Loucy (cell line): ENCODE measurements at regions not wholly inside any gene's neighbourhood (a gene's known extent, or its start where the extent isn't known, plus 50 kb on each side); places are given as distances from the start of the nearest gene placed in this dataset.

Source experiments
- H2AFZ ChIP-seq: fragments of 200-600 bp; sonication (generic); 2 replicates; pipeline ENCODE4 v1.6.0; 2016; ENCODE audit warnings: antibody characterized with exemption, mild to moderate bottlenecking, low read length, moderate library complexity
- H3F3A ChIP-seq: fragments of 200-600 bp; 2 replicates; pipeline ENCODE4 v1.6.0; 2016; ENCODE audit warnings: antibody characterized with exemption, low read depth, mild to moderate bottlenecking
- H3K27me3 ChIP-seq: fragments of 200-600 bp; sonication (generic); 2 replicates; pipeline ENCODE4 v1.6.1; 2014; ENCODE audit warnings: low read length, mild to moderate bottlenecking; ENCODE audit not compliant: insufficient read depth, poor library complexity, severe bottlenecking
- H3K36me3 ChIP-seq: fragments of 200-600 bp; sonication (generic); 2 replicates; pipeline ENCODE4 v1.6.1; 2016; ENCODE audit warnings: low read length; ENCODE audit not compliant: insufficient read depth
- H3K4me1 ChIP-seq: fragments of 200-600 bp; sonication (generic); 2 replicates; pipeline ENCODE4 v1.5.1; 2014; ENCODE audit warnings: low read length, mild to moderate bottlenecking; ENCODE audit not compliant: insufficient read depth, poor library complexity, severe bottlenecking
- H3K4me2 ChIP-seq: fragments of 200-600 bp; sonication (generic); 2 replicates; pipeline ENCODE4 v1.6.0; 2014; ENCODE audit warnings: antibody characterized with exemption, low read length, low read depth, mild to moderate bottlenecking; ENCODE audit not compliant: poor library complexity, severe bottlenecking
- H3K4me3 ChIP-seq: fragments of 200-600 bp; sonication (generic); 2 replicates; pipeline ENCODE4 v1.5.1; 2014; ENCODE audit warnings: low read length, mild to moderate bottlenecking, mixed read lengths; ENCODE audit not compliant: poor library complexity, severe bottlenecking
- H3K79me2 ChIP-seq: fragments of 200-600 bp; sonication (generic); 2 replicates; pipeline ENCODE4 v1.6.1; 2014; ENCODE audit warnings: low read length; ENCODE audit not compliant: insufficient read depth
- H3K9ac ChIP-seq: fragments of 200-600 bp; sonication (generic); 2 replicates; pipeline ENCODE4 v1.6.0; 2014; ENCODE audit warnings: mild to moderate bottlenecking, low read depth, low read length, moderate library complexity; ENCODE audit not compliant: poor library complexity, severe bottlenecking
- H3K9me2 ChIP-seq: fragments of 200-600 bp; sonication (generic); replicated peaks from 2 replicates; pipeline ENCODE4 v1.6.1; 2016; ENCODE audit warnings: low read depth, low read length, mixed read lengths
- H3K9me3 ChIP-seq: fragments of 200-600 bp; sonication (generic); 2 replicates; pipeline ENCODE4 v1.6.1; 2014; ENCODE audit warnings: mild to moderate bottlenecking, antibody characterized with exemption, low read length, low read depth; ENCODE audit not compliant: insufficient read depth
- H4K20me1 ChIP-seq: fragments of 200-600 bp; sonication (generic); 2 replicates; pipeline ENCODE4 v1.6.0; 2014; ENCODE audit warnings: antibody characterized with exemption, low read length, mild to moderate bottlenecking; ENCODE audit not compliant: insufficient read depth, poor library complexity, severe bottlenecking
- EZH2phosphoT487 ChIP-seq: fragments of 200-600 bp; IDR thresholded peaks from 2 replicates; pipeline ENCODE4 v1.6.1; 2018; ENCODE audit warnings: antibody characterized with exemption, mild to moderate bottlenecking, moderate library complexity, borderline replicate concordance
- TF ChIP-seq, protein P1 (sequence below): fragments of 200-600 bp; sonication (generic); conservative IDR thresholded peaks from 2 replicates; pipeline ENCODE4 v1.5.1; 2014; ENCODE audit warnings: mild to moderate bottlenecking, antibody characterized with exemption, low read length

DNA sequence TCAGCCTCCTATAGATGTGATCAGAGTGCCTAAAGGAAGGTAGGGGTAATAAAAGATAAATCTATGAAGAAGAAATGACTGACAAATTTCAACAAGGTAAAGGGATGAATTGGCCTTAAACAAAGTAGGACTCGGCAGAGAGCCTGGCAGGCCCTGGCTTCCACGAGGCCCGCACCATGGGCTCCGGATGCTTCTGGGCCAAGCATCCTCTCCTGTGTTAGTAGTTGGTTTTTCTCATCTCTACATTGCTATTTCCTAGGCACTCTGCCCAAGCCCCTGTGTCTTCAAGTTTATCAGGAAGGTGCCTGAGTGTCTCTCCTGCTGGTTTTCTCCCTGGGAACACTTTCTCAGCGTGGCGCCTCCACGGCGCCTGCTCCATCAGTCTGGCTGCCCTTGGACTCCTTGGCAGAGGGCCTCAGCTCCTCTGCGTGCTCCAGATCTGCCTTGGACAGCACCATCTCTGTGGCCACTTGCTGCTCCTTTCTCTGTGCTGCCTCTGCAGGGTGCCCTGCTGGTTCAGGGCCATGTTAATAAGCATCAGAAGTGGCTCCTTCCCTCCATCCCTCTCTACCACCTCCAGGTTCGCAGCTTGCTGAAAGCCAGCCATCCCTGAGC, 413.3 kb upstream of the DPP6 start:
- no peaks in the 10 kb centered on the region for H4K20me1 ChIP-seq
- H3K9me2 ChIP-seq: no peaks in the 10 kb centered on the region
- no peaks in the 10 kb centered on the region for H3F3A ChIP-seq
- no peaks in the 10 kb centered on the region for H3K79me2 ChIP-seq
- no peaks in the 10 kb centered on the region for H3K4me1 ChIP-seq
- H3K9ac ChIP-seq: no peak overlapping the region
- H3K27me3 ChIP-seq: no peaks in the 10 kb centered on the region
- H3K9me3 ChIP-seq: peaks cover 2% of the 10 kb centered on the region; the same call in 1 of the 2 replicates
- no peak for TF ChIP-seq EZH2phosphoT487
- TF ChIP-seq, protein P1, sequence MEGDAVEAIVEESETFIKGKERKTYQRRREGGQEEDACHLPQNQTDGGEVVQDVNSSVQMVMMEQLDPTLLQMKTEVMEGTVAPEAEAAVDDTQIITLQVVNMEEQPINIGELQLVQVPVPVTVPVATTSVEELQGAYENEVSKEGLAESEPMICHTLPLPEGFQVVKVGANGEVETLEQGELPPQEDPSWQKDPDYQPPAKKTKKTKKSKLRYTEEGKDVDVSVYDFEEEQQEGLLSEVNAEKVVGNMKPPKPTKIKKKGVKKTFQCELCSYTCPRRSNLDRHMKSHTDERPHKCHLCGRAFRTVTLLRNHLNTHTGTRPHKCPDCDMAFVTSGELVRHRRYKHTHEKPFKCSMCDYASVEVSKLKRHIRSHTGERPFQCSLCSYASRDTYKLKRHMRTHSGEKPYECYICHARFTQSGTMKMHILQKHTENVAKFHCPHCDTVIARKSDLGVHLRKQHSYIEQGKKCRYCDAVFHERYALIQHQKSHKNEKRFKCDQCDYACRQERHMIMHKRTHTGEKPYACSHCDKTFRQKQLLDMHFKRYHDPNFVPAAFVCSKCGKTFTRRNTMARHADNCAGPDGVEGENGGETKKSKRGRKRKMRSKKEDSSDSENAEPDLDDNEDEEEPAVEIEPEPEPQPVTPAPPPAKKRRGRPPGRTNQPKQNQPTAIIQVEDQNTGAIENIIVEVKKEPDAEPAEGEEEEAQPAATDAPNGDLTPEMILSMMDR: no peak
- no peak overlapping the region for H3K4me3 ChIP-seq
- H3K36me3 ChIP-seq: no peaks in the 10 kb centered on the region
- no peak overlapping the region for H2AFZ ChIP-seq
- H3K4me2 ChIP-seq: no peak overlapping the region

DNA sequence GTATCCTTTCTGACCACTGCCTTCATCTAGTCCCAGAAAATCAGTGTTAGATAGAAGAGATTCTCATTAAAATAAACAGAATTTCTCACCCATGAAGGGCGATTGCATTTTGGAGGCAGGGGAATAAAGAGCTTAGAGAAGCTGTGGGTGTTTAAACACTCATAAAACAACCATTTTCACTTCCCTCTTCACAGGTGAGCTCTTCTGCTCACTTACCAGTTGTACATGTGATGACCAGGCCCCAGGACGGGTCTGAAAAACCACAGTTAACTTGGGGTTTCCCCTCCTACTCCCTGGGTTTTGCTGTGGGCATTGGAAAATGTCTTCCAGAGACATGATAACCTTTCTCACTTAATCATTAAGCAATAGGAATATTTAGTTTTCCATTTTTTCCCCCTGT, 411.6 kb upstream of the DPP6 start:
- H3K9me3 ChIP-seq: peaks cover 5% of the 10 kb centered on the region; the same call in 1 of the 2 replicates
- no peak overlapping the region for H2AFZ ChIP-seq
- no peaks in the 10 kb centered on the region for H3K27me3 ChIP-seq

DNA sequence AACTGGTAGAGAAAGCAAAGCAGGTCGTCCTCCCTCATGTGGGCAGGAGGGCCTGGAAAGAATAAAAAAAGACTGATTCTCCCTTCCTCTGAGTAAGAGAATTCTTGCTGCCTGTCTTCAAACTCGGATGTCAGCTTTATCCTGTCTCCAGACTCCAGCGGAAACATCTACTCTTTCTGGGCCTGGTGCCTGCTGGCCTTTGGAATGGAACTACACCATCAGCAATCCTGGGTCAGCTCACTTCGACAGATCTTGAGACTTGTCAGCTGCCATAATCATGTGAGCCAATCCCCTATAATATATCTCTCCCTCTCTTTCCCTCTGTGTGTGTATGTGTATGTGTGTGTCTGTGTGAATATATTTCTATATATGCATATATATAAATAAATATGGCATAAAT, 411.0 kb upstream of the DPP6 start:
- H3K27me3 ChIP-seq: no peaks in the 10 kb centered on the region
- no peaks in the 10 kb centered on the region for H4K20me1 ChIP-seq
- no peak overlapping the region for H3K4me3 ChIP-seq

More for the DNA sequence above, 411.6 kb upstream of the DPP6 start:
- no peaks in the 10 kb centered on the region for H3K9me2 ChIP-seq
- H3F3A ChIP-seq: no peaks in the 10 kb centered on the region
- TF ChIP-seq, protein P1: no peak
- TF ChIP-seq EZH2phosphoT487: no peak
- H3K4me3 ChIP-seq: no peak overlapping the region
- no peak overlapping the region for H3K9ac ChIP-seq
- no peaks in the 10 kb centered on the region for H3K79me2 ChIP-seq
- no peak overlapping the region for H3K4me2 ChIP-seq
- H4K20me1 ChIP-seq: no peaks in the 10 kb centered on the region
- H3K4me1 ChIP-seq: no peaks in the 10 kb centered on the region
- H3K36me3 ChIP-seq: no peaks in the 10 kb centered on the region

More for the DNA sequence above, 411.0 kb upstream of the DPP6 start:
- H3K9me2 ChIP-seq: no peaks in the 10 kb centered on the region
- no peaks in the 10 kb centered on the region for H3K36me3 ChIP-seq
- no peaks in the 10 kb centered on the region for H3K4me1 ChIP-seq
- H3K4me2 ChIP-seq: no peak overlapping the region
- no peak for TF ChIP-seq EZH2phosphoT487
- TF ChIP-seq, protein P1: no peak
- no peak overlapping the region for H2AFZ ChIP-seq
- no peaks in the 10 kb centered on the region for H3F3A ChIP-seq
- H3K9ac ChIP-seq: no peak overlapping the region
- H3K79me2 ChIP-seq: no peaks in the 10 kb centered on the region
- peaks cover 5% of the 10 kb centered on the region; the same call in 1 of the 2 replicates for H3K9me3 ChIP-seq
